Chondrocyte (in vitro differentiated cells): ENCODE measurements at regions not wholly inside any gene's neighbourhood (a gene's known extent, or its start where the extent isn't known, plus 50 kb on each side); places are given as distances from the start of the nearest gene placed in this dataset.

Experiments
- DNase-seq: peaks from one replicate; pipeline ENCODE4 v3.0.0; 2021; ENCODE audit warnings: mixed read lengths, low spot score
- H3K27ac Mint-ChIP-seq: one replicate; pipeline ENCODE4 v1.8.0; 2021; ENCODE audit warnings: mild to moderate bottlenecking, moderate library complexity, mixed read lengths; ENCODE audit not compliant: unreplicated experiment
- H3K27me3 Mint-ChIP-seq: 2 replicates; pipeline ENCODE4 v1.8.0; 2021; ENCODE audit warnings: low read depth, mixed read lengths
- H3K36me3 Mint-ChIP-seq: 2 replicates; pipeline ENCODE4 v1.8.0; 2021; ENCODE audit warnings: low read depth, mixed read lengths
- H3K4me1 Mint-ChIP-seq: 2 replicates; pipeline ENCODE4 v1.8.0; 2021; ENCODE audit warnings: low read depth, mild to moderate bottlenecking, mixed read lengths
- H3K4me3 Mint-ChIP-seq: one replicate; pipeline ENCODE4 v1.8.0; 2021; ENCODE audit warnings: mild to moderate bottlenecking, moderate library complexity, mixed read lengths; ENCODE audit not compliant: unreplicated experiment
- H3K9me3 Mint-ChIP-seq: 2 replicates; pipeline ENCODE4 v1.8.0; 2021; ENCODE audit warnings: low read depth, mixed read lengths
- TF ChIP-seq, protein P1 (sequence below): fragments of 200-600 bp; sonication (generic); IDR thresholded peaks from 2 replicates; pipeline ENCODE4 v1.5.0; 2021; ENCODE audit warnings: antibody characterized with exemption, mild to moderate bottlenecking, moderate library complexity

DNA sequence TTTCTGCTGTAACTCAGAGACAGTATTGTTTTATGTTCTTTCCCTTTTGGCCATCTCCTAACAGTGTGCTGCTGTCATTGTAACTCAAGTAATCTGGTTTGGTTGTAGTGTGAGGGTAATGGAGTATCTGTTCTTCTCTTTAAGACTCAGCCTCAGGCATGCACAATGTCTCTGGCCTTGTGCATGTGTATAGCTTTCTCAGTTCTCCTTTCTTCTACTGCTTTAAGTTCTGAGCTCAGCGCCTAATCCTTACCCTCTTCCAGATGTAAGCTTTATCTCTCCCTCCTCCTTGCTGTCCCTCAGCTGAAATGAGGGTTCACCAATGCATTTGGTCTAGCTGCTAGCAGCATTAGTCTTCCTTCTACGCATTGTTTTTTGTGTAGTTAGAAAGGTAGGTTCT is 1420.4 kb upstream of the PRMT6 start:
- Mint-ChIP-seq H3K4me3 (no peak overlapping the region), H3K36me3 (no peaks in the 10 kb centered on the region), H3K27ac (no peak overlapping the region), H3K9me3 (no peaks in the 10 kb centered on the region), H3K27me3 (peaks cover 3% of the 10 kb centered on the region), H3K4me1 (no peaks in the 10 kb centered on the region)
- TF ChIP-seq, protein P1, sequence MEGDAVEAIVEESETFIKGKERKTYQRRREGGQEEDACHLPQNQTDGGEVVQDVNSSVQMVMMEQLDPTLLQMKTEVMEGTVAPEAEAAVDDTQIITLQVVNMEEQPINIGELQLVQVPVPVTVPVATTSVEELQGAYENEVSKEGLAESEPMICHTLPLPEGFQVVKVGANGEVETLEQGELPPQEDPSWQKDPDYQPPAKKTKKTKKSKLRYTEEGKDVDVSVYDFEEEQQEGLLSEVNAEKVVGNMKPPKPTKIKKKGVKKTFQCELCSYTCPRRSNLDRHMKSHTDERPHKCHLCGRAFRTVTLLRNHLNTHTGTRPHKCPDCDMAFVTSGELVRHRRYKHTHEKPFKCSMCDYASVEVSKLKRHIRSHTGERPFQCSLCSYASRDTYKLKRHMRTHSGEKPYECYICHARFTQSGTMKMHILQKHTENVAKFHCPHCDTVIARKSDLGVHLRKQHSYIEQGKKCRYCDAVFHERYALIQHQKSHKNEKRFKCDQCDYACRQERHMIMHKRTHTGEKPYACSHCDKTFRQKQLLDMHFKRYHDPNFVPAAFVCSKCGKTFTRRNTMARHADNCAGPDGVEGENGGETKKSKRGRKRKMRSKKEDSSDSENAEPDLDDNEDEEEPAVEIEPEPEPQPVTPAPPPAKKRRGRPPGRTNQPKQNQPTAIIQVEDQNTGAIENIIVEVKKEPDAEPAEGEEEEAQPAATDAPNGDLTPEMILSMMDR, result no peak
- DNase-seq, result no peak

DNA sequence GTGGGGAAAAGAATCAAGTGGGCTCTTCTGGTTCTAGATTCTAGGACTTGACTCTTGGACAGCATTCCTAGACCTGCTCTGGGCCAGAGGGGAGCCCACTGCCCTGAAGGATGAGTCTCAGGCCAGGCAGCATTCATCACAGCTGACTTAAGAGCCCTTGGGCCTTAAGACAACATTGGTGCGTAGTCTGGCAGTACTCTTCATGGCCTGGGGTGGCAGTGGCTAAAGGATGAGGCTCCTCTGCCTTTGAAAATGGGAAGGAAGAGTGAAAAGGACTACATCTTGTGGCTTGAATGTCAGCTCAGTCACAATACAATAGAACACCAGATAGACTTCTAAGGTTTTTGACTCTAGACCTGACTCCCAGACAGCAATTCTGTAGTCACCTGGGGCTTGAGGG is 1415.1 kb upstream of the PRMT6 start:
- H3K4me1 Mint-ChIP-seq, result no peaks in the 10 kb centered on the region
- H3K27ac Mint-ChIP-seq, result no peak overlapping the region
- no peak for DNase-seq
- H3K36me3 Mint-ChIP-seq, result no peaks in the 10 kb centered on the region
- no peaks in the 10 kb centered on the region for H3K27me3 Mint-ChIP-seq
- no peaks in the 10 kb centered on the region for H3K9me3 Mint-ChIP-seq
- TF ChIP-seq, protein P1, result no peak
- no peak overlapping the region for H3K4me3 Mint-ChIP-seq

DNA sequence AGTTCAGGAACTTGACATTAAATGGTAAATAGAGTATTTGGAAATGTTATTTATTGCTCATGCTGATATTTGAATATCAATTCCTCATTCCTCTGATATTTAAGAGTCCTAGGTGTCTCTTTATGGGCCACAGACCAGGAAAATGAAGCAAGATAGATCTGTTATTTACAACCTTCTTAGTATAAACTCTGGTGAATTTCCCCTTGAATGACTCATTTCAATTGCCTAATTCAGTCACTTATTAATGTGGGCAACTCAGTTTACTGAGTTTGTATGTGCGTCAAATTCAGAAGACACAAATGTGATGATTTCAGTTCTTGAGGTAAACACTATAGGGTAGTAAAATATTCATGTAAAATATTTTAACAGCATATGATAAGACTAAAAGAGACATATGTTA is 1404.4 kb upstream of the PRMT6 start:
- Mint-ChIP-seq H3K4me1 (no peaks in the 10 kb centered on the region), H3K9me3 (no peaks in the 10 kb centered on the region), H3K4me3 (no peak overlapping the region), H3K27ac (no peak overlapping the region), H3K36me3 (no peaks in the 10 kb centered on the region), H3K27me3 (no peaks in the 10 kb centered on the region)
- DNase-seq, result no peak
- TF ChIP-seq, protein P1, result no peak

DNA sequence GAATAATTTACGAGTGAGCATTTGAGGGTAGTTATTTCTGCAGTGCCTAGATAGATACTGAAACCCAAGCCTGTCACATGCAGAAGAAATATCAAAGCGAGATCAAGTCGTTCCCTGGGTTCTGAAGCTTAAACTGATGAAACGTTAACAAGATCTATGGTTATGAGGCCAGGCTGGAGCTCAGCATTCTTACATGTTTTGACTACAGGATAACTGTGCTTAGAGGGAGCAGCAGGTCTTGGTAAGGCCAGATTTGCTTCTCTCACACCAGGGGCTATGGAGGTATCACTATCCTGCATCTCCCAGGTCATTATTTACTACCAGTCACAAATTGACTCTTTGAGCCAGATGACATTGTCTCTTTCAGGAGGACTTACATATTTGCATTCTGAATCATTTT is 1401.4 kb upstream of the PRMT6 start:
- no peak overlapping the region for H3K4me3 Mint-ChIP-seq
- no peak for DNase-seq
- no peaks in the 10 kb centered on the region for H3K4me1 Mint-ChIP-seq
- no peaks in the 10 kb centered on the region for H3K9me3 Mint-ChIP-seq
- TF ChIP-seq, protein P1, result no peak
- no peak overlapping the region for H3K27ac Mint-ChIP-seq
- no peaks in the 10 kb centered on the region for H3K27me3 Mint-ChIP-seq
- H3K36me3 Mint-ChIP-seq, result no peaks in the 10 kb centered on the region

DNA sequence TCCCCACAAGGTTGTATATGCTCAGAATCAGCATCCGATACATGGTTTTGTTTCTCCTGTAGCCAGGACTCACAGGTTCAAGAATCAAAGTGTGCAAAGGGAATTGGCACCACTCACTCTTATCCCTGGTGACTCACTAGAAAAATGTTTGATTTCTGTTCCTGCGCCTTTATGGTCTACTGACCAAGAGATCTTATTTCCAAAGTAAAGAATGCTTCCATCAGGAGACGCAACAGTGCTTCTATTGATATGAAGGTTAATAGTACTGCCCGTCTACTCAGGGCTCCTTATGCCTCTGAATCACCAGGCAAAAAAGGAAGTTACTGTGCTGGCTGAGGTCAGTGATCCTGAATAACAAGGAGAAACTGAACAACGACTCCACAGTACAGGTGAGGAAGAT is 1392.0 kb upstream of the PRMT6 start:
- Mint-ChIP-seq H3K4me3 (no peak overlapping the region), H3K27me3 (no peaks in the 10 kb centered on the region), H3K27ac (no peak overlapping the region), H3K9me3 (peaks cover 3% of the 10 kb centered on the region), H3K4me1 (peaks cover 4% of the 10 kb centered on the region), H3K36me3 (no peaks in the 10 kb centered on the region)
- DNase-seq, result no peak
- TF ChIP-seq, protein P1, result no peak
